ENCODE measurements at regions not wholly inside any gene's neighbourhood (a gene's known extent, or its start where the extent isn't known, plus 50 kb on each side); places are given as distances from the start of the nearest gene placed in this dataset.

DNA sequence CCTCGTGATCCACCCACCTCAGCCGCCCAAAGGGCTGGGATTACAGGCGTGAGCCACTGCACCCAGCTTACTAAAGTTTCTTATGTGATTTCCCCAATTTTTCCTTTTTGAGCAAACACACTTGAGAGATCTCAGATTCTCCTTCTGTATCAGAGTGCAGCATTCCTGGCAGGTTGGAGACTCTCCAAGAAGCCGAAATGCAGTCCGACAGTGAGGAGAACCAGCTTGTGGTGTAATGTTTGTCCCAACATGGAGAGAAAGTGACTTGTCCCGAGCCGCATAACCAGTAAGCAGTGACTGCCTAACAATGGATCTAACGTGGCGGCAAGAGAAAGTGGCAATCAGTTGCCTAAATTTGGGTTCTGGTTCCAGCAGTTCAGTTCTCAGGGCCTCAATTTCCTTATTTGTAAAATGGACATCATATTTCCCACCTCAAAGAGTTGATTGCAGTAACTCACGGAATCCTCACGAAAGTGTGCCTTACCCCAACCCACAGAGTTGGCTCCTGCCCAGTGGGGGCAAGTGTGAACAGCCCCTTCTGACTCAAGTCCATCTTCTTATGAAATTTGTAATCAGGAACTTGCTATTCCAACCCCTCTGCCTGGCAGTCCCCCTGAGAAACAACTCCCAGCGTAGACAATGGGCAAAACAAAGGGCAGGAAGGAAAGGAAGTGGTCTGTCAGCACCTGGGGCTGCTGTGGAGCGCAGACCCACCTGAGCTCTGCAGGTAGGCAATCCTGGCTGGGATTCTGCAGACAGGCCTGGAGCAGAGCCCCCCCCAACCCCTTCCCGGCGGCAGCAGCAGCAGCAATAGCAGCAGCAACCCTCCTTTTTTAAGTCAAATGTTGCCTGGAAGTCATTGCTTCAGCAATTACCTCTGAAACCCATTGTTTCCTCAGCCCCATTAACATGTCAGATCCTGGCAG, 223.6 kb upstream of the POU3F1 start:
- Histone ChIP-seq H3K4me3 (no peak overlapping the region), H3K27ac (no peak overlapping the region)

DNA sequence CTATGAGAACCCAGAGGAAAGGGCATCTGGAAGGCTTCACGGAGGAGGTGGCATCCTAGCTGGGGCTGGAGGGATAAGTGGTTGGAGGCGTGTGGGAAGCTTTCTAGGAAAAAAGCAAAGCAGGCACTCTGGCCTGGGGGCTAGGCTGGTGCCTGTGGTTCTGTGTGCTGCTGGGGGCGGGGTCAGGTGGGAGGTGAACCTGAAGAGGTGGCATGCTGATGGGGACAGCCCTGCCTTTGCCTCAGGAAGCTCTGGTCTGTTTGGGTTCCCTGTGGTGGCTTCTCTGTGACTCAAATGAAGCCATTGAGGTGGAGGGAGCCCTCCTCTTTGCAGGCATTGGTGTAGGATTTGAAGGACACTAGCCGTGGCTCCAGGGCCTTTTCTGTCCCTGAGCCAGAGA, 221.6 kb upstream of the POU3F1 start:
- Histone ChIP-seq H3K4me3 (no peak overlapping the region), H3K27ac (no peak overlapping the region)

GRCh38 chr1:38267037-38268036, 220.7 kb upstream of the POU3F1 start:
- Histone ChIP-seq H3K27ac (no peak overlapping the region), H3K4me3 (no peak overlapping the region)

DNA sequence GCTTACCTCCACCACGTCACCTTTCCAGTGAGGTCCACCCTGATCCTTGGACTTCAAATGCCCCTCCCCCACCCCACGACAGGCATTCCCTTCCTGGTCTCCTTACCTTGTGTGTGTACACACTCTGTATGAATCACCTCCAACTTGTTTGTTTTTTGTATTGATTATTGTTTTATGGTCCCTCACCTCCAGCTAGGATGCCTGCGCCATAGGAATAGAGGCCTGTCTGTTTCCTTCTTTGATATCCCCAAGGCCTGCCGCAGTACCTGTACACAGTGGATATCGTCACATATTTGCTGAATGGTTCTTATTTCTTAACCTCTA, 219.6 kb upstream of the POU3F1 start:
- no peak overlapping the region for H3K27ac ChIP-seq
- H3K4me3 ChIP-seq: no peak overlapping the region

DNA sequence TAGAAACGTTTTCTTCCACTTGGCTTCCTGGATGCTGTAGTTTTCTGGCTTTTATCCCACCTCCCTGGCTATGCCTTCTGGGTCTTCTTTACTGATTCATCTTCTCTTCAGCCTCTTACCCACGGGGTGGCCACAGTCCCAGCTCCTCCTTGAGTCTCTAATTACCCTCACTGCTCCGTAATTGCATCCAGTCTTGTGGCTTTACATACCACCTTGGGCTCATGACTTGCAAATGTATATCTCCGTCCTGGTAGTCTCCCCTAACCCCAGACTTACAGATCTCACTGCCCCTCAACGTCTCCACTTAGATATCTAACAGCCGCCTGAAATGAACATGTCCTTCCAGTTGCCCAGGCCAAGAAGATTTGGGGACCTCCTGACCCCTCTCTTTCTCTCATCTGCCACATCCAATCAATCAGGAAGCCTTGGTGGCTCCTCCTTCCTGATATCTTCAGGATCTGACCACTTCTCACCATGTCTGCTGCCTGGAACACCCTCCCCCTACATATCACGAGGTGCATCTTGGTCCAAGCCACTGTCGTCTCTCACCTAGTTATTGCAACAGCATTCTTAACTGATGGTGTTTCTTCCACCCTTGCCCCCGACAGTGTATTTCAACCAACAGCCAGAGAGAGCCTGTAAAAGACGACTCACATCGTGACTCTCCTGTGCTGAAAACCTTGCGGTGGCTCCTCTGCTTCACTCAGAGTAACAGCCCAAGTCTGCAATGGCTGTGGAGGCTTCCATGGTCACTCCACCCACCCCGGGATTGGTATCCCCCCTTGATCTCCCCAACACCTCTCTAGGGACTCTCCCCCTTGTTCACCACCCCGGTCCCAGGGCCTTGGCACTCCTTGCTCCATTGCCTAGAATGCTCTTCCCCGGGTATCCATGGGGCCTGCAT, 219.0 kb upstream of the POU3F1 start:
- H3K27ac ChIP-seq: no peak overlapping the region
- no peak overlapping the region for H3K4me3 ChIP-seq

GRCh38 chr1:38263438-38263837, 216.8 kb upstream of the POU3F1 start:
- Histone ChIP-seq H3K4me3 (no peak overlapping the region), H3K27ac (no peak overlapping the region)

- Histone ChIP-seq H3K27ac (no peak overlapping the region), H3K4me3 (no peak overlapping the region)
Measured at GRCh38 chr1:38261574-38261973, 215.0 kb upstream of the POU3F1 start.

DNA sequence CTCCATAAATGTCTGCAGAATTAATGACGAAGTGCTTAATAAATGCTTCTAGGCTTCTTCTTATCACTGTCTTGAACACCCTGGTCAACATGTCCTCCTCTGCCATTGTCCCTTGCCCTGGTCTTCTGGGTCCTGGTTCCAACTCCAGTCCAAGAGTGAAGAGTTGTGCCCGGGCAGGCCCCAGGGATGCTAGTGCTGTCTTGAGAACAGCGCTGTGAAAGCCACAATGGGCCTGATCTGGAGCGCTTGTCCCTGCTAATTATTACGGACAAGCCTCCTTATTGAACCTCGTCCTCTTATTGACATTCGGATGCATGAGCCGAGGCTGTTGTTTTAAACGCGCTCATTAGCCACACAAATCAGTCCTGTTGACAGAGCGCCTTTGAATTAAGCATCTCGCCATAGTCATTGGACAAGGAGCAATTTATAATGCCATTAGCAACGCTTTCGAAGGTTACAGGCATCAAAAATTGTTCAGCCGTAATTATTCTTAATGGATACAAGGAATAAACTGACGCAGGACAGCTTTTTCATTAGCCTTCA, 211.6 kb upstream of the POU3F1 start:
- Histone ChIP-seq H3K4me3 (no peak overlapping the region), H3K27ac (no peak overlapping the region)

DNA sequence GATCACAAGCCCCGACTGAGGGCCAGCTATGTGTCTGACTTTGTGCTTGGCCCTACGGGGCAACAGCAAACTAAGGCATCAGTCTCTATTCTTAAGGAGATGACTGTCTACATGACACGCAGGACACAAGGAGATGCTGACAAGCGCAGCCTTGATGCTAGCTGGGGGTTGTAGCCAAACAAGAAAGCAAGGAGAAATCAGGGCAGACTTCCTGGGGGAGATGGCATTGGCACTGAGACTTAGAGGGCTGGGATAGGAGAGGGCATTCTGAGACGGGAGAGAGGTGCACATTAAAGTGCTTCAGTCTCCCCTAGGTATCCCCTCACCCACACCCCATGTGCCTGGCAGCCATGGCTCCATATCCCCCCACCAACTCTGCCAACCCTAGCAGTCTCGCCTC, 210.8 kb upstream of the POU3F1 start:
- Histone ChIP-seq H3K4me3 (no peak overlapping the region), H3K27ac (no peak overlapping the region)

DNA sequence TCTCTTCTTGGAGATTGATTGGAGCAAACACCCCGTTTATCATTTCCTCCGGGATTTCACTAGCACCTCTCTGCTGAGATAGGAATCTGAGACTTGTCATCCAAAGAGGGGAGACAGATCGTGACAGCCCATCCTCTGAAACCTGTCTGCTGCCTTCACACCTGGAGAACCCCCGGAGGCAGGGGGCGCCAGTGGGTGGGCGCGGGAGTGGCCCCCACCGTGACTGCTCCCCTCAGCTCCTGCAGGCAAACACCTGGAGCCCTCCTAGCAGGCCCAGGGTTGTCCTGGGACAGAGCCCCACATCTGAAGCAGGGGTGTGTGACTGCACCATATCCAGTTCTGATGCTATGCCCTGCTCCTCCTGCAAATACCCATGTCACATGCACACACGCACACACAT, 209.5 kb upstream of the POU3F1 start:
- Histone ChIP-seq H3K27ac (no peak overlapping the region), H3K4me3 (no peak overlapping the region)

DNA sequence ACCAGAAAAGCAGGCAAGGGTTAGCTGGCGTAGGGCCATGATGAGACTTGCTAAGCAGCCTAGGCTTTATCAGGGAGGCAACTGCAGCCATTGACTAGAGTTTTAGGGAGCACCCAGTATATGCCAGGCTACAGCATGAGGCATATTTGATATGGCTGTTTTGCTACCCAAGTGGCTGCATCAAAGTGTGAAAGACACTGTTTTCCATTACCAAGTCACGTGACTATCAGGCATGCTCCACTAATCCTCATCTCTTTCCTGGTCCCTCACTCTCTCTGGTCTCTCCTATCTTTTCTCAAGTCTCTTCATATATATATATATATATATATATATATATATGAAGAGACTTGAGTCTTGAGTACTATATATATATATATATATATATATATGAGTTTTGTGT, 206.7 kb upstream of the POU3F1 start:
- Histone ChIP-seq H3K27ac (no peak overlapping the region), H3K4me3 (no peak overlapping the region)

GRCh38 chr1:38250356-38250755, 203.8 kb upstream of the POU3F1 start:
- no peak overlapping the region for H3K27ac ChIP-seq
- no peak overlapping the region for H3K4me3 ChIP-seq

DNA sequence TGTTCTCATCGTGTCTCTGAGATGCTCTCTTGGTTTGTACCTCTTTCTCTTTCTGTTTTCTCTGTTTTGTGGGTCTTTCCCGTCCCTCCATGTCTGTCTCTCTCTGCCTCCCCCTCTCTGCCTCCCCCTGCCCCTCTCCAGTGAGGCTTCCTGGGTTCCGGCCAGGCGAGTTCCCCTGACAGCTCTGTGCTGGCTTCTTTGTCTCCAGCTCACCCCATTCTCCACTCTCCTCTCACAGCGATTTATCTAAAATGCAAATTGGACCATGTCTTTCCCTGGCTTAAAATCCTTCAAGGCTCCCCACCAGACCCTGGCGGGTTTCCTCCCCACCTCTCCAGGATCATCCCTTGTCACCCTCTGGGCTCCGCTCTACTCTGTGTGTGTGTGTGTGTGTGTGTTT, 202.4 kb upstream of the POU3F1 start:
- Histone ChIP-seq H3K4me3 (no peak overlapping the region), H3K27ac (no peak overlapping the region)

DNA sequence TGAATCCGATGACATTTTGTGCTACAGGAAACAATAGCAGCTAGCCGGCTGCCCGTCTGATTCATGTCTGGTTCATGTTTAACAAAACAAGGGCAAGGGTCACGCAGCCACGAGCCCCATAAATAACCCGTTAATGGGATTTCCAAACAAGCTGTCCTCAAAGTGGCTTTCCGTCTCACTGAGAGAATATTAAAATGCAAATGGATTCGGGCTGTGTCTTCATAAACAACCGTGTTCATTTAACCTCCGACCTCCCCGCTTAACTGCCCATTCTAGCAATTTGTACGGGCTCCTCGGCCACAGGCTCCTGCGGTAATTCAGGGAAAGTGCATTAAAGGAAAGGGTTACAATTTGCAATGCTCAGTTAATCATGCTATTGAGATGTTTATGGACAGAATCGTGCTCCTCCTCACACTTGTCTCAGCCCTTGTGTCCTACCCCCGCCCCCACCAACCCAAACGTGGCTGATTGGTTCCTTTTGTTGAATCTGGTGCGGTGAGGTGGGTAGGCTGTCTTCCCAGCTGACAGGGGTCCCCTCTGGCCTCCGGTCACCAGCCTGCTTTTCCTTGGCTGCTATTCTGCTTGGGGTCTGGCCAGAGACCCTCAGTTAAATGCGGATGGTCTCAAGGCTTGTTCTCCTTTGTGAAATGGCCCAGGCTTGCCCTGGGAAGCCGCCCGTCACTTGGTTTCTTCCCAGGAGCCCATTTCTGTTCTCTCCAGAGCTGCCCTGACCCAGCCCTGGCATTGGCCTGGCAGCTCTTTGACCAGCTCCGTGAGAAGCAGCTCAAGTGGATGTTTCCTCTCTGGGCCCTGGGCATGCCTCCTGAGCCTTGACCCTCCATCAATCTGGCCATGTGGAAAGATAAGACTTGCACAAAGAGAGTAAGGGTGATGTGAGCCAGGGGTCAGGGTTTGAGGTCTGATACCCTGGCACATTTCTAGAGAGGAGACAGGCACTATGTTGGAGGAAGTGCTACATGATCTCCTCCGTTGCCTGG, 200.7 kb upstream of the POU3F1 start:
- Histone ChIP-seq H3K4me3 (no peak overlapping the region), H3K27ac (no peak overlapping the region)

- Histone ChIP-seq H3K27ac (no peak overlapping the region), H3K4me3 (no peak overlapping the region)
Measured at GRCh38 chr1:38244218-38244845, 197.7 kb upstream of the POU3F1 start.

GRCh38 chr1:38243106-38243505, 196.5 kb upstream of the POU3F1 start:
- Histone ChIP-seq H3K27ac (no peak overlapping the region), H3K4me3 (no peak overlapping the region)

DNA sequence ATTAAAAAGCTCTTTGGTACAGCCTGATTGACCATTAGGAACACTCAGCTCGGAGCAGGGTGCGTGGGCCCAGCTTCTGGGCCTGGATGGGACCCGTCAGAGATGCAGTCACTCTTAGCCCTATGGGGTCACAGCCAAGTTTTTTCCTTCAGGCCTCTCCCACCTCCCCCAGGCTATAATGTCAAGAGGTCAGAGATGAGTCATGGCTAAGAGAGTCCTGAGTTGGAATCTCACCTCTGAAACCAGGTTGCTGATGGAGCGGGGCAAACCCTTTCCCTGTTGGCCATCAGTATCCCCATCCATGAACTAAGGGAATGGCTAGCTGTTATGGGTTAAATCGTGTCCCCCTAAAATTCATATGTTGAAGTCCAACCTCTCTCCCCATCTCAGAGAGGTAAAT, 195.9 kb upstream of the POU3F1 start:
- no peak overlapping the region for H3K4me3 ChIP-seq
- H3K27ac ChIP-seq: no peak overlapping the region
